ENCODE measurements at regions not wholly inside any gene's neighbourhood (a gene's known extent, or its start where the extent isn't known, plus 50 kb on each side); places are given as distances from the start of the nearest gene placed in this dataset.

DNA sequence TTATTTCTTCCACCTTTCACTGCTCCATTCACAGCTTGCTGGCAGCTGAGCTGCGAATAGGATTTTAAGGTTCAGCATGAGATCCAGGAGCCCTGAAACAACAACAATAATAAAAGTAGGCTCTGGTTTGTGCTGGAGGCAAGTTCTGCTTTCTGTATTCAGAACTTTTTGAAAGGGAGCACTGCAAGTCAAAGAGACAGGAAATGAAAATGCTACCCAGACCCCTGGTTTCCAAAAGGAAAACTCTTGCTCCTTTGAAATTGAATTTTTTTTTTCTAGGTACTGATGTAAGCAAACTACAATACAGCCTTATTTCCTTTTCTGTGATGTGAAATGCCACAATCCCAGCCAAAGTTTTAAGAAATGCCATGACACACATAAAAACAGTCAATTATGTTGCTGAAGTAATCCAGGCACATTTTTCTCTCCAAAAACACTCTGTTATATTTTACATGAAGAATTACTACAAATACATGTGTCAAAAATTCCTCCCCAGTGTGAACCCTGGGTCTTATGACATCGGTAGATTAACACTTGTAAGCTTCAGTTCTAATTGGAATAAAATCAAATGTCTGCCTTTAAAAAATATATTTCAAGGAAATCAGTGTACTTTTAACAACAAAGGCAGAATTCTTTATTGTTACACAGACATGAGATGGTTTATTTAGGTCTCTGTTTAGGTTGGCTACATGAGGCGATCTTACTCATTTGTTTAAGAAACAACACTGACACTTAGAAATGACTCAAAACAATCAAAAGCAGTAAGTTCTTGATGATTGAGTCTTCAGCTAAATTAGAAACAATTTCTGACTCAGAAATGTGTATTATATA is 656.7 kb downstream of the EPHA7 start:
- H3K27me3 ChIP-seq (ENCODE audit: low read length) = no peaks in the 10 kb centered on the region

DNA sequence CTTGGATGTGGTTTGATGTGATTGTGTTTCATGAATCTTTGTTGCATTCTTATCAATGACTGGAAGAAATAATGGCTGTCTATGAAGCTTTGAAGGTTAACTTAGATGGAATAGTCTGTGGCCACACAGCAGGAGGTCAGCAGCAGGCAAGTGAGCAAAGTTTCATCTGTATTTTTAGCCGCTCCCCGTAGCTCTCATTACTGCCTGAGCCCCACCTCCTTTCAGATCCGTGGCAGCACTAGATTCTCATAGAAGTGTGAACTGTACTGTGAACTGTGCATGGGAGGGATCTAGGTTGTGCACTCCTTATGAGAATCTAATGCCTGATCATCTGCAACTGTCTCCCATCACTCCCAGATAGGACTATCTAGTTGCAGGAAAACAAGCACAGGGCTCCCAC is 660.2 kb downstream of the EPHA7 start:
- intact Hi-C loops (cut with micrococcal nuclease) = no loop called here
- POLR2A ChIA-PET (ENCODE audit: unreplicated experiment) = no interaction called here
- Histone ChIP-seq H3K9me2 (replicated peaks; ENCODE audit: low read length) (no peaks in the 10 kb centered on the region), H4K20me1 (ENCODE audit: low read length) (no peaks in the 10 kb centered on the region), H3K4me1 (ENCODE audit: insufficient read depth, low read length) (peaks cover 26% of the 10 kb centered on the region), H3K4me3 (ENCODE audit: low read length) (no peak overlapping the region), H3K27me3 (ENCODE audit: low read length) (no peaks in the 10 kb centered on the region), H3K79me2 (ENCODE audit: low read length) (no peaks in the 10 kb centered on the region), H2AFZ (ENCODE audit: low read length) (no peak overlapping the region), H3K27ac (ENCODE audit: low read length) (no peak overlapping the region), H3K9me3 (ENCODE audit: low read length) (no peaks in the 10 kb centered on the region), H3K9ac (ENCODE audit: low read length) (no peak overlapping the region), H3K36me3 (ENCODE audit: low read depth, low read length) (no peaks in the 10 kb centered on the region), H3F3A (ENCODE audit: low read length, unreplicated experiment) (no peaks in the 10 kb centered on the region), H3K4me2 (ENCODE audit: low read length) (no peak overlapping the region)
- CTCF ChIA-PET = no interaction called here
- no TSS peak for BruUV-seq (replicated peaks)
- ATAC-seq (no peak), DNase-seq (no peak)
- no peak for TF ChIP-seq EZH2phosphoT487 (IDR thresholded peaks at IDR 0.05; ENCODE audit: borderline replicate concordance, low read length)
- TF ChIP-seq, protein P1, sequence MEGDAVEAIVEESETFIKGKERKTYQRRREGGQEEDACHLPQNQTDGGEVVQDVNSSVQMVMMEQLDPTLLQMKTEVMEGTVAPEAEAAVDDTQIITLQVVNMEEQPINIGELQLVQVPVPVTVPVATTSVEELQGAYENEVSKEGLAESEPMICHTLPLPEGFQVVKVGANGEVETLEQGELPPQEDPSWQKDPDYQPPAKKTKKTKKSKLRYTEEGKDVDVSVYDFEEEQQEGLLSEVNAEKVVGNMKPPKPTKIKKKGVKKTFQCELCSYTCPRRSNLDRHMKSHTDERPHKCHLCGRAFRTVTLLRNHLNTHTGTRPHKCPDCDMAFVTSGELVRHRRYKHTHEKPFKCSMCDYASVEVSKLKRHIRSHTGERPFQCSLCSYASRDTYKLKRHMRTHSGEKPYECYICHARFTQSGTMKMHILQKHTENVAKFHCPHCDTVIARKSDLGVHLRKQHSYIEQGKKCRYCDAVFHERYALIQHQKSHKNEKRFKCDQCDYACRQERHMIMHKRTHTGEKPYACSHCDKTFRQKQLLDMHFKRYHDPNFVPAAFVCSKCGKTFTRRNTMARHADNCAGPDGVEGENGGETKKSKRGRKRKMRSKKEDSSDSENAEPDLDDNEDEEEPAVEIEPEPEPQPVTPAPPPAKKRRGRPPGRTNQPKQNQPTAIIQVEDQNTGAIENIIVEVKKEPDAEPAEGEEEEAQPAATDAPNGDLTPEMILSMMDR (conservative IDR thresholded peaks at IDR 0.05; ENCODE audit: low read depth, low read length) = no peak
- TF ChIP-seq EZH2 (IDR thresholded peaks at IDR 0.05; ENCODE audit: low read length, unreplicated experiment) = no peak

More for the DNA sequence above, 656.7 kb downstream of the EPHA7 start:
- Histone ChIP-seq H3F3A (ENCODE audit: low read length, unreplicated experiment) (no peaks in the 10 kb centered on the region), H3K4me2 (ENCODE audit: low read length) (no peak overlapping the region), H3K79me2 (ENCODE audit: low read length) (no peaks in the 10 kb centered on the region), H3K9me3 (ENCODE audit: low read length) (no peaks in the 10 kb centered on the region), H4K20me1 (ENCODE audit: low read length) (no peaks in the 10 kb centered on the region), H3K9ac (ENCODE audit: low read length) (no peak overlapping the region), H3K9me2 (replicated peaks; ENCODE audit: low read length) (no peaks in the 10 kb centered on the region), H3K27ac (ENCODE audit: low read length) (peak overlapping the region; percentile 14; the same call in 1 of the 2 replicates), H2AFZ (ENCODE audit: low read length) (no peak overlapping the region), H3K36me3 (ENCODE audit: low read depth, low read length) (no peaks in the 10 kb centered on the region), H3K4me1 (ENCODE audit: insufficient read depth, low read length) (peaks cover 20% of the 10 kb centered on the region), H3K4me3 (ENCODE audit: low read length) (no peak overlapping the region)
- ChIA-PET CTCF (no interaction called here), POLR2A (ENCODE audit: unreplicated experiment) (no interaction called here)
- DNase-seq = peak; percentile 57
- no TSS peak for BruUV-seq (replicated peaks)
- TF ChIP-seq, protein P1 (conservative IDR thresholded peaks at IDR 0.05; ENCODE audit: low read depth, low read length) = no peak
- TF ChIP-seq EZH2 (IDR thresholded peaks at IDR 0.05; ENCODE audit: low read length, unreplicated experiment) (no peak), EZH2phosphoT487 (IDR thresholded peaks at IDR 0.05; ENCODE audit: borderline replicate concordance, low read length) (no peak)
- peak; percentile 77 for ATAC-seq
- intact Hi-C loops (cut with micrococcal nuclease) = loop anchor here (1.0 kb wide), 1 partner anchor 81 kb away; no protein-coding TSS in a partner anchor

DNA sequence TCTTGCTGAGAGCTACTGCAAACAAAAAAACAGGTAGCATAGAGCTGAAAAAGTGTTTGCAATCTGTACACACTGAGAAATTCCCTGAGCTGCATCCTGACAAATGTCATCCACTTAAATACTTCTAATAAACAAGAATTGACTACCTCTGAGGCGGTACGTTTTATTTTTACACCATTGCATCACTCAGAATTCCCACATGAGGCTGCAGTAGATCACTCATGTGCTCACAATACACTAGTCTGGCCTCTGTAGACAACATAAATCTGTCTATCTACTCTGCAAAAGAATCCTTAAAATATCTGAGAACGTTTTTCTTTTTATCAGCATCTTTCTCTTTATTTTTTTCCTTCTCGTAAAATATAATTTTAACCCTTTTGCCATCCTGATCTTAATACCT is 661.4 kb downstream of the EPHA7 start:
- Histone ChIP-seq H3F3A (ENCODE audit: low read length, unreplicated experiment) (no peaks in the 10 kb centered on the region), H4K20me1 (ENCODE audit: low read length) (no peaks in the 10 kb centered on the region), H3K79me2 (ENCODE audit: low read length) (no peaks in the 10 kb centered on the region), H3K4me3 (ENCODE audit: low read length) (no peak overlapping the region), H3K9ac (ENCODE audit: low read length) (no peak overlapping the region; the same call in 1 of the 2 replicates), H3K36me3 (ENCODE audit: low read depth, low read length) (no peaks in the 10 kb centered on the region), H3K4me2 (ENCODE audit: low read length) (no peak overlapping the region), H2AFZ (ENCODE audit: low read length) (no peak overlapping the region), H3K27me3 (ENCODE audit: low read length) (no peaks in the 10 kb centered on the region), H3K9me3 (ENCODE audit: low read length) (no peaks in the 10 kb centered on the region), H3K9me2 (replicated peaks; ENCODE audit: low read length) (no peaks in the 10 kb centered on the region), H3K4me1 (ENCODE audit: insufficient read depth, low read length) (peaks cover 16% of the 10 kb centered on the region), H3K27ac (ENCODE audit: low read length) (peak overlapping the region; percentile 76)
- DNase-seq (no peak), ATAC-seq (0 out of 2 replicates have a peak, but pooled peaks have one; percentile 26)
- no TSS peak for BruUV-seq (replicated peaks)
- POLR2A ChIA-PET (ENCODE audit: unreplicated experiment) = no interaction called here
- TF ChIP-seq EZH2phosphoT487 (IDR thresholded peaks at IDR 0.05; ENCODE audit: borderline replicate concordance, low read length) (no peak), EZH2 (IDR thresholded peaks at IDR 0.05; ENCODE audit: low read length, unreplicated experiment) (no peak)
- TF ChIP-seq, protein P1 (conservative IDR thresholded peaks at IDR 0.05; ENCODE audit: low read depth, low read length) = no peak
- CTCF ChIA-PET = no interaction called here
- intact Hi-C loops (cut with micrococcal nuclease) = no loop called here

Measured in PC-3 (cell line).